ENCODE measurements at regions not wholly inside any gene's neighbourhood (a gene's known extent, or its start where the extent isn't known, plus 50 kb on each side); places are given as distances from the start of the nearest gene placed in this dataset.

DNA sequence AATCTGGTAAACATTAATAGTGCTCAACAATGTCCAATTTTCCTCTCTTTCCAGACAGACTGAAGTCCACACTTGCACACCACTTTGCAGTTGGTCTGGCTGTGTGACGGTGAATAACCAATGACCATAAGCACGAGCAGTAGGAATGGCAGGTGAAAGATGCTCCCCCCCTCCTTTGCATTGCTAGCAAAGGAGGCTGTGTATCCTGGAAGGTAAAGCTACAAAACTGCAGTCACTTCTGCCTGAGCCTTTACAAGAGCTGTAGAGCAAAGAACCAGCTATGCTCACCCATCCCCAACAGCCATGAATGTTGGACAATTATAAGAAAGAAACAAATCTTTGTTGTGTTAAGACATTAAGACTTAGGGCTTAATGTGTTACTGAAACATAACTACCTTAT lies 178.0 kb downstream of the IPMK start:
- TF ChIP-seq TCF4 (CRISPR knock-in tag; IDR thresholded peaks at IDR 0.05; ENCODE audit: borderline replicate concordance) (no peak), ZFP30 (CRISPR knock-in tag; IDR thresholded peaks at IDR 0.05) (no peak), TOX (CRISPR knock-in tag; IDR thresholded peaks at IDR 0.05; ENCODE audit: borderline replicate concordance) (no peak), ZNF70 (CRISPR knock-in tag; IDR thresholded peaks at IDR 0.05) (no peak), RARB (CRISPR knock-in tag; IDR thresholded peaks at IDR 0.05) (no peak), ZNF8 (CRISPR knock-in tag; IDR thresholded peaks at IDR 0.05) (no peak), PPARA (CRISPR knock-in tag; IDR thresholded peaks at IDR 0.05; ENCODE audit: borderline replicate concordance) (no peak), OSR1 (CRISPR knock-in tag; IDR thresholded peaks at IDR 0.05) (no peak)
- TF ChIP-seq, protein P1, sequence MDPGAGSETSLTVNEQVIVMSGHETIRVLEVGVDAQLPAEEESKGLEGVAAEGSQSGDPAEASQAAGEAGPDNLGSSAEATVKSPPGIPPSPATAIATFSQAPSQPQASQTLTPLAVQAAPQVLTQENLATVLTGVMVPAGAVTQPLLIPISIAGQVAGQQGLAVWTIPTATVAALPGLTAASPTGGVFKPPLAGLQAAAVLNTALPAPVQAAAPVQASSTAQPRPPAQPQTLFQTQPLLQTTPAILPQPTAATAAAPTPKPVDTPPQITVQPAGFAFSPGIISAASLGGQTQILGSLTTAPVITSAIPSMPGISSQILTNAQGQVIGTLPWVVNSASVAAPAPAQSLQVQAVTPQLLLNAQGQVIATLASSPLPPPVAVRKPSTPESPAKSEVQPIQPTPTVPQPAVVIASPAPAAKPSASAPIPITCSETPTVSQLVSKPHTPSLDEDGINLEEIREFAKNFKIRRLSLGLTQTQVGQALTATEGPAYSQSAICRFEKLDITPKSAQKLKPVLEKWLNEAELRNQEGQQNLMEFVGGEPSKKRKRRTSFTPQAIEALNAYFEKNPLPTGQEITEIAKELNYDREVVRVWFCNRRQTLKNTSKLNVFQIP (CRISPR knock-in tag; IDR thresholded peaks at IDR 0.05; ENCODE audit: borderline replicate concordance, low read depth): no peak
- TF ChIP-seq, protein P2, sequence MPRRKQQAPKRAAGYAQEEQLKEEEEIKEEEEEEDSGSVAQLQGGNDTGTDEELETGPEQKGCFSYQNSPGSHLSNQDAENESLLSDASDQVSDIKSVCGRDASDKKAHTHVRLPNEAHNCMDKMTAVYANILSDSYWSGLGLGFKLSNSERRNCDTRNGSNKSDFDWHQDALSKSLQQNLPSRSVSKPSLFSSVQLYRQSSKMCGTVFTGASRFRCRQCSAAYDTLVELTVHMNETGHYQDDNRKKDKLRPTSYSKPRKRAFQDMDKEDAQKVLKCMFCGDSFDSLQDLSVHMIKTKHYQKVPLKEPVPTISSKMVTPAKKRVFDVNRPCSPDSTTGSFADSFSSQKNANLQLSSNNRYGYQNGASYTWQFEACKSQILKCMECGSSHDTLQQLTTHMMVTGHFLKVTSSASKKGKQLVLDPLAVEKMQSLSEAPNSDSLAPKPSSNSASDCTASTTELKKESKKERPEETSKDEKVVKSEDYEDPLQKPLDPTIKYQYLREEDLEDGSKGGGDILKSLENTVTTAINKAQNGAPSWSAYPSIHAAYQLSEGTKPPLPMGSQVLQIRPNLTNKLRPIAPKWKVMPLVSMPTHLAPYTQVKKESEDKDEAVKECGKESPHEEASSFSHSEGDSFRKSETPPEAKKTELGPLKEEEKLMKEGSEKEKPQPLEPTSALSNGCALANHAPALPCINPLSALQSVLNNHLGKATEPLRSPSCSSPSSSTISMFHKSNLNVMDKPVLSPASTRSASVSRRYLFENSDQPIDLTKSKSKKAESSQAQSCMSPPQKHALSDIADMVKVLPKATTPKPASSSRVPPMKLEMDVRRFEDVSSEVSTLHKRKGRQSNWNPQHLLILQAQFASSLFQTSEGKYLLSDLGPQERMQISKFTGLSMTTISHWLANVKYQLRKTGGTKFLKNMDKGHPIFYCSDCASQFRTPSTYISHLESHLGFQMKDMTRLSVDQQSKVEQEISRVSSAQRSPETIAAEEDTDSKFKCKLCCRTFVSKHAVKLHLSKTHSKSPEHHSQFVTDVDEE (CRISPR knock-in tag; IDR thresholded peaks at IDR 0.05): no peak
- TF ChIP-seq, protein P3, sequence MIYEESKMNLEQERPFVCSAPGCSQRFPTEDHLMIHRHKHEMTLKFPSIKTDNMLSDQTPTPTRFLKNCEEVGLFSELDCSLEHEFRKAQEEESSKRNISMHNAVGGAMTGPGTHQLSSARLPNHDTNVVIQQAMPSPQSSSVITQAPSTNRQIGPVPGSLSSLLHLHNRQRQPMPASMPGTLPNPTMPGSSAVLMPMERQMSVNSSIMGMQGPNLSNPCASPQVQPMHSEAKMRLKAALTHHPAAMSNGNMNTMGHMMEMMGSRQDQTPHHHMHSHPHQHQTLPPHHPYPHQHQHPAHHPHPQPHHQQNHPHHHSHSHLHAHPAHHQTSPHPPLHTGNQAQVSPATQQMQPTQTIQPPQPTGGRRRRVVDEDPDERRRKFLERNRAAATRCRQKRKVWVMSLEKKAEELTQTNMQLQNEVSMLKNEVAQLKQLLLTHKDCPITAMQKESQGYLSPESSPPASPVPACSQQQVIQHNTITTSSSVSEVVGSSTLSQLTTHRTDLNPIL (CRISPR knock-in tag; IDR thresholded peaks at IDR 0.05; ENCODE audit: low read depth): no peak
